ENCODE measurements at regions not wholly inside any gene's neighbourhood (a gene's known extent, or its start where the extent isn't known, plus 50 kb on each side); places are given as distances from the start of the nearest gene placed in this dataset.
"Not testable (repeated sequence)": the region's sequence is repeated elsewhere in the genome, so short reads cannot be mapped to it uniquely, and the experiment has no call there.

GRCh38 chr1:121073852-121074251 lies 110.3 kb downstream of the FAM72B start:
- H3K4me2 ChIP-seq (ENCODE audit: low read depth, low read length, poor library complexity, severe bottlenecking); H4K20me1 ChIP-seq (ENCODE audit: low read depth, low read length); H3K27me3 ChIP-seq (ENCODE audit: low read length); H3K36me3 ChIP-seq (ENCODE audit: low read length); H3K9me2 ChIP-seq (replicated peaks; ENCODE audit: insufficient read depth, low read length); H3F3A ChIP-seq (ENCODE audit: insufficient read depth); H2AFZ ChIP-seq (ENCODE audit: low read depth, low read length, severe bottlenecking); H3K79me2 ChIP-seq (ENCODE audit: insufficient read depth, low read length); H3K4me3 ChIP-seq (ENCODE audit: insufficient read depth, low read length, poor library complexity, severe bottlenecking); H3K9me3 ChIP-seq (ENCODE audit: insufficient read depth, low read length); H3K27ac ChIP-seq (ENCODE audit: low read depth, low read length); H3K9ac ChIP-seq (ENCODE audit: low read length): not testable (repeated sequence)

- not testable (repeated sequence) for H3K79me2 ChIP-seq (ENCODE audit: insufficient read depth, low read length); H2AFZ ChIP-seq (ENCODE audit: low read depth, low read length, severe bottlenecking); H3K4me2 ChIP-seq (ENCODE audit: low read depth, low read length, poor library complexity, severe bottlenecking); H3K27ac ChIP-seq (ENCODE audit: low read depth, low read length); H3K9ac ChIP-seq (ENCODE audit: low read length); H3K36me3 ChIP-seq (ENCODE audit: low read length); H3K9me2 ChIP-seq (replicated peaks; ENCODE audit: insufficient read depth, low read length); H4K20me1 ChIP-seq (ENCODE audit: low read depth, low read length); H3K9me3 ChIP-seq (ENCODE audit: insufficient read depth, low read length); H3F3A ChIP-seq (ENCODE audit: insufficient read depth); H3K27me3 ChIP-seq (ENCODE audit: low read length); H3K4me3 ChIP-seq (ENCODE audit: insufficient read depth, low read length, poor library complexity, severe bottlenecking)
Observed at GRCh38 chr1:121075254-121075805, 108.8 kb downstream of the FAM72B start.

- H3F3A ChIP-seq (ENCODE audit: insufficient read depth); H3K27me3 ChIP-seq (ENCODE audit: low read length); H3K4me3 ChIP-seq (ENCODE audit: insufficient read depth, low read length, poor library complexity, severe bottlenecking); H3K9me2 ChIP-seq (replicated peaks; ENCODE audit: insufficient read depth, low read length); H3K27ac ChIP-seq (ENCODE audit: low read depth, low read length); H3K9ac ChIP-seq (ENCODE audit: low read length); H3K4me2 ChIP-seq (ENCODE audit: low read depth, low read length, poor library complexity, severe bottlenecking); H3K79me2 ChIP-seq (ENCODE audit: insufficient read depth, low read length); H2AFZ ChIP-seq (ENCODE audit: low read depth, low read length, severe bottlenecking); H4K20me1 ChIP-seq (ENCODE audit: low read depth, low read length); H3K9me3 ChIP-seq (ENCODE audit: insufficient read depth, low read length); H3K36me3 ChIP-seq (ENCODE audit: low read length): not testable (repeated sequence)
Observed at GRCh38 chr1:121076674-121077073, 107.5 kb downstream of the FAM72B start.

- not testable (repeated sequence) for H3K9ac ChIP-seq (ENCODE audit: low read length); H3K27me3 ChIP-seq (ENCODE audit: low read length)
Observed at GRCh38 chr1:121079655-121080054, 104.5 kb downstream of the FAM72B start.

GRCh38 chr1:121080197-121080903 lies 103.8 kb downstream of the FAM72B start:
- not testable (repeated sequence) for H3K79me2 ChIP-seq (ENCODE audit: insufficient read depth, low read length); H3K4me3 ChIP-seq (ENCODE audit: insufficient read depth, low read length, poor library complexity, severe bottlenecking); H4K20me1 ChIP-seq (ENCODE audit: low read depth, low read length); H3K9me3 ChIP-seq (ENCODE audit: insufficient read depth, low read length); H3K9ac ChIP-seq (ENCODE audit: low read length); H2AFZ ChIP-seq (ENCODE audit: low read depth, low read length, severe bottlenecking); H3K9me2 ChIP-seq (replicated peaks; ENCODE audit: insufficient read depth, low read length); H3K27me3 ChIP-seq (ENCODE audit: low read length); H3K36me3 ChIP-seq (ENCODE audit: low read length); H3K4me2 ChIP-seq (ENCODE audit: low read depth, low read length, poor library complexity, severe bottlenecking); H3K27ac ChIP-seq (ENCODE audit: low read depth, low read length); H3F3A ChIP-seq (ENCODE audit: insufficient read depth)

More at GRCh38 chr1:121079655-121080054, 104.5 kb downstream of the FAM72B start:
- H3F3A ChIP-seq (ENCODE audit: insufficient read depth); H2AFZ ChIP-seq (ENCODE audit: low read depth, low read length, severe bottlenecking); H3K9me3 ChIP-seq (ENCODE audit: insufficient read depth, low read length); H3K27ac ChIP-seq (ENCODE audit: low read depth, low read length); H3K9me2 ChIP-seq (replicated peaks; ENCODE audit: insufficient read depth, low read length); H3K4me2 ChIP-seq (ENCODE audit: low read depth, low read length, poor library complexity, severe bottlenecking); H4K20me1 ChIP-seq (ENCODE audit: low read depth, low read length); H3K4me3 ChIP-seq (ENCODE audit: insufficient read depth, low read length, poor library complexity, severe bottlenecking); H3K79me2 ChIP-seq (ENCODE audit: insufficient read depth, low read length); H3K36me3 ChIP-seq (ENCODE audit: low read length): not testable (repeated sequence)

GRCh38 chr1:121080904-121081264 lies 103.3 kb downstream of the FAM72B start:
- not testable (repeated sequence) for H3K9me2 ChIP-seq (replicated peaks; ENCODE audit: insufficient read depth, low read length); H3K9ac ChIP-seq (ENCODE audit: low read length); H3K9me3 ChIP-seq (ENCODE audit: insufficient read depth, low read length); H3K27me3 ChIP-seq (ENCODE audit: low read length); H3K4me2 ChIP-seq (ENCODE audit: low read depth, low read length, poor library complexity, severe bottlenecking); H3F3A ChIP-seq (ENCODE audit: insufficient read depth); H3K27ac ChIP-seq (ENCODE audit: low read depth, low read length); H3K4me3 ChIP-seq (ENCODE audit: insufficient read depth, low read length, poor library complexity, severe bottlenecking); H3K36me3 ChIP-seq (ENCODE audit: low read length); H4K20me1 ChIP-seq (ENCODE audit: low read depth, low read length); H3K79me2 ChIP-seq (ENCODE audit: insufficient read depth, low read length); H2AFZ ChIP-seq (ENCODE audit: low read depth, low read length, severe bottlenecking)

- H3K9me2 ChIP-seq (replicated peaks; ENCODE audit: insufficient read depth, low read length); H3K4me3 ChIP-seq (ENCODE audit: insufficient read depth, low read length, poor library complexity, severe bottlenecking); H3K4me2 ChIP-seq (ENCODE audit: low read depth, low read length, poor library complexity, severe bottlenecking); H3F3A ChIP-seq (ENCODE audit: insufficient read depth); H3K27ac ChIP-seq (ENCODE audit: low read depth, low read length); H4K20me1 ChIP-seq (ENCODE audit: low read depth, low read length); H3K9me3 ChIP-seq (ENCODE audit: insufficient read depth, low read length); H3K79me2 ChIP-seq (ENCODE audit: insufficient read depth, low read length); H3K27me3 ChIP-seq (ENCODE audit: low read length); H3K36me3 ChIP-seq (ENCODE audit: low read length); H3K9ac ChIP-seq (ENCODE audit: low read length); H2AFZ ChIP-seq (ENCODE audit: low read depth, low read length, severe bottlenecking): not testable (repeated sequence)
Observed at GRCh38 chr1:121081625-121082199, 102.4 kb downstream of the FAM72B start.

GRCh38 chr1:121082995-121083394 lies 101.1 kb downstream of the FAM72B start:
- not testable (repeated sequence) for H3K79me2 ChIP-seq (ENCODE audit: insufficient read depth, low read length); H4K20me1 ChIP-seq (ENCODE audit: low read depth, low read length); H3K36me3 ChIP-seq (ENCODE audit: low read length); H3K27ac ChIP-seq (ENCODE audit: low read depth, low read length); H3K9me2 ChIP-seq (replicated peaks; ENCODE audit: insufficient read depth, low read length); H2AFZ ChIP-seq (ENCODE audit: low read depth, low read length, severe bottlenecking); H3F3A ChIP-seq (ENCODE audit: insufficient read depth); H3K9ac ChIP-seq (ENCODE audit: low read length); H3K4me2 ChIP-seq (ENCODE audit: low read depth, low read length, poor library complexity, severe bottlenecking); H3K4me3 ChIP-seq (ENCODE audit: insufficient read depth, low read length, poor library complexity, severe bottlenecking); H3K27me3 ChIP-seq (ENCODE audit: low read length); H3K9me3 ChIP-seq (ENCODE audit: insufficient read depth, low read length)
